ENCODE measurements at regions not wholly inside any gene's neighbourhood (a gene's known extent, or its start where the extent isn't known, plus 50 kb on each side); places are given as distances from the start of the nearest gene placed in this dataset.
A peak's percentile ranks its signal among the peaks of the same experiment; 100 is the strongest.
"Not testable (repeated sequence)": the region's sequence is repeated elsewhere in the genome, so short reads cannot be mapped to it uniquely, and the experiment has no call there.

- no peaks in the 10 kb centered on the region for H3K27me3 ChIP-seq (ENCODE audit: control insufficient read depth, insufficient read depth, low read length)
- ATAC-seq = no peak
- H3K36me3 ChIP-seq (ENCODE audit: control insufficient read depth, insufficient read depth, low read length) = no peaks in the 10 kb centered on the region
- intact Hi-C loops (cut with micrococcal nuclease; ENCODE audit: unreplicated experiment) = no loop called here
- POLR2A ChIA-PET = no interaction called here
- no peaks in the 10 kb centered on the region for H3K4me1 ChIP-seq (ENCODE audit: control insufficient read depth, insufficient read depth, low read length)
- no TSS peak for BruUV-seq (replicated peaks)
- DNase-seq (ENCODE audit: low read depth, low spot score) = no peak
- CTCF ChIA-PET = no interaction called here
- TF ChIP-seq TCF7L2 (IDR thresholded peaks at IDR 0.05; ENCODE audit: low read depth, low read length) (no peak), SIN3A (IDR thresholded peaks at IDR 0.05; ENCODE audit: borderline replicate concordance, insufficient read depth, low read depth, low read length) (no peak)
- in situ Hi-C loops (cut with HindIII; ENCODE audit: low pct_unique_long_range_greater_than_20kb, low sequenced_read_pairs) = no loop called here
- H3K4me3 ChIP-seq (ENCODE audit: low read depth in 2 of 2, low read length in 2 of 2) = no peak overlapping the region
- no peak overlapping the region for H3K27ac ChIP-seq (ENCODE audit: low read length)
- no peaks in the 10 kb centered on the region for H3K9me3 ChIP-seq (ENCODE audit: control insufficient read depth, insufficient read depth, low read depth, low read length)
Measured at GRCh38 chr9:81002242-81002641, 687.1 kb downstream of the TLE1 start.

GRCh38 chr9:80995759-80996158 is 693.6 kb downstream of the TLE1 start:
- no peak overlapping the region for H3K27ac ChIP-seq (ENCODE audit: low read length)
- DNase-seq (ENCODE audit: low read depth, low spot score) = no peak
- intact Hi-C loops (cut with micrococcal nuclease; ENCODE audit: unreplicated experiment) (no loop called here), in situ Hi-C loops (cut with HindIII; ENCODE audit: low pct_unique_long_range_greater_than_20kb, low sequenced_read_pairs) (no loop called here)
- BruUV-seq (replicated peaks) = no TSS peak
- H3K27me3 ChIP-seq (ENCODE audit: control insufficient read depth, insufficient read depth, low read length) = no peaks in the 10 kb centered on the region
- CTCF ChIA-PET = no interaction called here
- no peak overlapping the region for H3K4me3 ChIP-seq (ENCODE audit: low read depth in 2 of 2, low read length in 2 of 2)
- no peaks in the 10 kb centered on the region for H3K9me3 ChIP-seq (ENCODE audit: control insufficient read depth, insufficient read depth, low read depth, low read length)
- TF ChIP-seq REST (IDR thresholded peaks at IDR 0.05; ENCODE audit: insufficient read depth in 1 of 2, low read depth in 2 of 2, low read length in 1 of 2) (no peak), POLR2AphosphoS5 (IDR thresholded peaks at IDR 0.05; ENCODE audit: low read depth, low read length) (no peak), TCF7L2 (IDR thresholded peaks at IDR 0.05; ENCODE audit: low read depth, low read length) (no peak)
- no peaks in the 10 kb centered on the region for H3K4me1 ChIP-seq (ENCODE audit: control insufficient read depth, insufficient read depth, low read length)
- POLR2A ChIA-PET = no interaction called here
- peak; percentile 70 for ATAC-seq
- no peaks in the 10 kb centered on the region; the same call in 1 of the 2 replicates for H3K36me3 ChIP-seq (ENCODE audit: control insufficient read depth, insufficient read depth, low read length)

- TF ChIP-seq SIN3A (IDR thresholded peaks at IDR 0.05; ENCODE audit: borderline replicate concordance, insufficient read depth, low read depth, low read length) (no peak), REST (IDR thresholded peaks at IDR 0.05; ENCODE audit: insufficient read depth in 1 of 2, low read depth in 2 of 2, low read length in 1 of 2) (no peak), TCF7L2 (IDR thresholded peaks at IDR 0.05; ENCODE audit: low read depth, low read length) (no peak), CTCF (IDR thresholded peaks at IDR 0.05) (no peak), POLR2AphosphoS5 (IDR thresholded peaks at IDR 0.05; ENCODE audit: low read depth, low read length) (no peak)
- CTCF ChIA-PET = no interaction called here
- no peaks in the 10 kb centered on the region for H3K27me3 ChIP-seq (ENCODE audit: control insufficient read depth, insufficient read depth, low read length)
- no peak overlapping the region for H3K27ac ChIP-seq (ENCODE audit: low read length)
- intact Hi-C loops (cut with micrococcal nuclease; ENCODE audit: unreplicated experiment) = no loop called here
- no peaks in the 10 kb centered on the region for H3K9me3 ChIP-seq (ENCODE audit: control insufficient read depth, insufficient read depth, low read depth, low read length)
- POLR2A ChIA-PET = no interaction called here
- in situ Hi-C loops (cut with HindIII; ENCODE audit: low pct_unique_long_range_greater_than_20kb, low sequenced_read_pairs) = no loop called here
- DNase-seq (ENCODE audit: low read depth, low spot score) (no peak), ATAC-seq (no peak)
- H3K4me1 ChIP-seq (ENCODE audit: control insufficient read depth, insufficient read depth, low read length) = no peaks in the 10 kb centered on the region
- H3K36me3 ChIP-seq (ENCODE audit: control insufficient read depth, insufficient read depth, low read length) = no peaks in the 10 kb centered on the region; the same call in 1 of the 2 replicates
- H3K4me3 ChIP-seq (ENCODE audit: low read depth in 2 of 2, low read length in 2 of 2) = no peak overlapping the region
- no TSS peak for BruUV-seq (replicated peaks)
Measured at GRCh38 chr9:80994892-80995291, 694.5 kb downstream of the TLE1 start.

GRCh38 chr9:80985595-80985994 is 703.8 kb downstream of the TLE1 start:
- DNase-seq (ENCODE audit: low read depth, low spot score); ATAC-seq; H3K4me3 ChIP-seq (ENCODE audit: low read depth in 2 of 2, low read length in 2 of 2); H3K4me1 ChIP-seq (ENCODE audit: control insufficient read depth, insufficient read depth, low read length); H3K27me3 ChIP-seq (ENCODE audit: control insufficient read depth, insufficient read depth, low read length); H3K36me3 ChIP-seq (ENCODE audit: control insufficient read depth, insufficient read depth, low read length); BruUV-seq (replicated peaks); H3K27ac ChIP-seq (ENCODE audit: low read length); H3K9me3 ChIP-seq (ENCODE audit: control insufficient read depth, insufficient read depth, low read depth, low read length); CTCF ChIA-PET; intact Hi-C loops (cut with micrococcal nuclease; ENCODE audit: unreplicated experiment); POLR2A ChIA-PET; in situ Hi-C loops (cut with HindIII; ENCODE audit: low pct_unique_long_range_greater_than_20kb, low sequenced_read_pairs): not testable (repeated sequence)

Measured in Panc1 (cell line).